GM23338 (cell line): ENCODE measurements at regions not wholly inside any gene's neighbourhood (a gene's known extent, or its start where the extent isn't known, plus 50 kb on each side); places are given as distances from the start of the nearest gene placed in this dataset.

Experiments used
- ATAC-seq: fragments of 200-7000 bp; cut with Tn5 transposase; 3 replicates; pipeline ENCODE4 v1.9.1; 2020
- DNase-seq: peaks from one replicate; pipeline ENCODE4 v3.0.0-alpha.2; 2015; ENCODE audit warnings: low spot score
- H2AFZ ChIP-seq: fragments of 200-600 bp; sonication (generic); 2 replicates; pipeline ENCODE4 v1.8.0; 2016; ENCODE audit warnings: antibody characterized with exemption, mild to moderate bottlenecking, moderate library complexity
- H3F3A ChIP-seq: fragments of 200-600 bp; sonication (generic); replicated peaks from 2 replicates; pipeline ENCODE4 v1.8.0; 2017; ENCODE audit warnings: antibody characterized with exemption, mixed run types, low read depth
- H3K27ac ChIP-seq: fragments of 200-600 bp; sonication (generic); 2 replicates; pipeline ENCODE4 v1.6.1; 2016; ENCODE audit warnings: low read depth
- H3K27me3 ChIP-seq: fragments of 200-600 bp; sonication (generic); 2 replicates; pipeline ENCODE4 v1.8.0; 2016; ENCODE audit warnings: mild to moderate bottlenecking, mixed run types, moderate library complexity; ENCODE audit not compliant: insufficient read depth
- H3K36me3 ChIP-seq: fragments of 200-600 bp; sonication (generic); 2 replicates; pipeline ENCODE4 v1.8.0; 2016; ENCODE audit warnings: mild to moderate bottlenecking; ENCODE audit not compliant: insufficient read depth
- H3K4me1 ChIP-seq: fragments of 200-600 bp; sonication (generic); 2 replicates; pipeline ENCODE4 v1.8.0; 2016; ENCODE audit warnings: mild to moderate bottlenecking, moderate library complexity; ENCODE audit not compliant: insufficient read depth
- H3K4me2 ChIP-seq: fragments of 200-600 bp; sonication (generic); 2 replicates; pipeline ENCODE4 v1.7.1; 2017; ENCODE audit warnings: mixed run types
- H3K4me3 ChIP-seq: fragments of 200-600 bp; sonication (generic); 2 replicates; pipeline ENCODE4 v1.6.1; 2016; ENCODE audit warnings: mixed run types
- H3K79me2 ChIP-seq: fragments of 200-600 bp; sonication (generic); replicated peaks from 2 replicates; pipeline ENCODE4 v1.8.0; 2017; ENCODE audit warnings: mild to moderate bottlenecking; ENCODE audit not compliant: insufficient read depth
- H3K9me2 ChIP-seq: fragments of 200-600 bp; sonication (generic); 2 replicates; pipeline ENCODE4 v1.8.0; 2017; ENCODE audit not compliant: insufficient read depth
- H4K20me1 ChIP-seq: fragments of 200-600 bp; sonication (generic); replicated peaks from 2 replicates; pipeline ENCODE4 v1.8.0; 2017; ENCODE audit warnings: mild to moderate bottlenecking; ENCODE audit not compliant: insufficient read depth
- H3K27ac Mint-ChIP-seq: 2 replicates; pipeline ENCODE4 v1.8.0; 2020; ENCODE audit warnings: inconsistent platforms, mild to moderate bottlenecking, moderate library complexity, mixed read lengths
- H3K27me3 Mint-ChIP-seq: 3 replicates; pipeline ENCODE4 v1.8.0; 2022; ENCODE audit warnings: low read depth, mild to moderate bottlenecking, moderate library complexity, mixed read lengths, inconsistent platforms; ENCODE audit not compliant: insufficient read depth, poor library complexity
- H3K36me3 Mint-ChIP-seq: 3 replicates; pipeline ENCODE4 v1.8.0; 2021; ENCODE audit warnings: low read depth, mild to moderate bottlenecking, inconsistent platforms, moderate library complexity, mixed read lengths
- H3K4me1 Mint-ChIP-seq: 3 replicates; pipeline ENCODE4 v1.8.0; 2020; ENCODE audit warnings: mild to moderate bottlenecking, inconsistent platforms, mixed read lengths
- H3K4me3 Mint-ChIP-seq: 3 replicates; pipeline ENCODE4 v1.8.0; 2021; ENCODE audit warnings: moderate library complexity, mild to moderate bottlenecking, inconsistent platforms, mixed read lengths
- H3K9me3 Mint-ChIP-seq: 3 replicates; pipeline ENCODE4 v1.8.0; 2020; ENCODE audit warnings: moderate library complexity, mild to moderate bottlenecking, inconsistent platforms, mixed read lengths
- CREB1 ChIP-seq: fragments of 250-450 bp; sonication (Bioruptor Pico); IDR thresholded peaks from 2 replicates; pipeline ENCODE4 v1.5.0; 2020; ENCODE audit warnings: low read depth, mild to moderate bottlenecking, moderate library complexity
- EZH2 ChIP-seq: fragments of 200-600 bp; sonication (generic); IDR thresholded peaks from one replicate; pipeline ENCODE4 v1.8.0; 2017; ENCODE audit warnings: antibody characterized with exemption, mild to moderate bottlenecking, low read depth; ENCODE audit not compliant: unreplicated experiment
- EZH2phosphoT487 ChIP-seq: fragments of 200-600 bp; sonication (generic); IDR thresholded peaks from one replicate; pipeline ENCODE4 v1.8.1; 2018; ENCODE audit warnings: antibody characterized with exemption; ENCODE audit not compliant: unreplicated experiment
- JUNB ChIP-seq: IDR thresholded peaks from one replicate; pipeline ENCODE4 v1.6.1; 2016; ENCODE audit warnings: antibody characterized with exemption; ENCODE audit not compliant: unreplicated experiment
- NANOG ChIP-seq: IDR thresholded peaks from 2 replicates; pipeline ENCODE4 v1.6.1; 2016; ENCODE audit warnings: antibody characterized with exemption, borderline replicate concordance
- POLR2AphosphoS5 ChIP-seq: IDR thresholded peaks from 2 replicates; pipeline ENCODE4 v1.6.1; 2016; ENCODE audit warnings: antibody characterized with exemption, low read depth
- STAT1 ChIP-seq: IDR thresholded peaks from one replicate; pipeline ENCODE4 v1.6.1; 2016; ENCODE audit warnings: antibody characterized with exemption; ENCODE audit not compliant: unreplicated experiment
- ZNF114 ChIP-seq: fragments of 250-450 bp; sonication (Bioruptor Pico); IDR thresholded peaks from 2 replicates; pipeline ENCODE4 v1.5.0; 2020; ENCODE audit warnings: mild to moderate bottlenecking, moderate library complexity
- ZNF331 ChIP-seq: fragments of 250-450 bp; sonication (Bioruptor Pico); IDR thresholded peaks from 2 replicates; pipeline ENCODE4 v1.5.0; 2020; ENCODE audit warnings: low read depth, mild to moderate bottlenecking, moderate library complexity
- TF ChIP-seq, protein P1 (sequence below): IDR thresholded peaks from 2 replicates; pipeline ENCODE4 v1.6.1; 2016; ENCODE audit warnings: antibody characterized with exemption
- TF ChIP-seq, protein P2 (sequence below): fragments of 250-450 bp; sonication (Bioruptor Pico); IDR thresholded peaks from 2 replicates; pipeline ENCODE4 v1.5.0; 2020; ENCODE audit warnings: mild to moderate bottlenecking, moderate library complexity
- TF ChIP-seq, protein P3 (sequence below), 2 experiments: fragments of 200-600 bp in 1 of 2; sonication (generic) in 1 of 2; conservative IDR thresholded peaks; 2 replicates each; pipeline versions ENCODE4 v1.5.1 to v1.6.1; 2016 to 2017; ENCODE audit warnings: antibody characterized with exemption in 2 of 2, low read depth in 2 of 2, mild to moderate bottlenecking in 2 of 2, moderate library complexity in 1 of 2
- TF ChIP-seq, protein P4 (sequence below): IDR thresholded peaks from one replicate; pipeline ENCODE4 v1.6.1; 2018; ENCODE audit warnings: antibody characterized with exemption; ENCODE audit not compliant: unreplicated experiment

DNA sequence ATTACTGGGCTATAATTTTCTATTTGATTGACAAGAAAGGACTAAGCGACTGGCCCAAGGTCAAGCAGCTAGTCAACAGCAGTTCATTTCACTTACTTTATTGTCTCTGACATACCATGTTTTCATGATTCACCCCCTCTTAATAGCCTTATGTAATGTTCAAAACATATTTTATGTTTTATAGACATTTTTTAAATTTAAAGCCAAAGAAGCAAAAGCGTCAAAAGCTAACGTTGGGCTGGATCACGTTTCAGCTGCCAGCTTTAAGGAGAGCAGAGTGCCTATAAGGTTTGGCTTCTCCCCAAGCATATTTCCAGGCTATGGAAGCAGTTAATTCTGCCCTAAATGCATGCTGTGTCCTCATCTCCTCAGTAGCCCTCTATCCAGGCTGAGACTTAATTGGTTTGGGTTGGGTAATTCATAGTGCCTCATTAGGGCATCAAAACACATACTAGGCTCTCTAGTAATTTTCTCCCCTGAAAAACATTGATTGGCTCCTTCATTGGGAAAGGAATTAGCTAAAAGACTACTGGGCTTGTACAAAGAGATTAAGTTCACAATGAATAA is 94.8 kb upstream of the CREB1 start:
- no peak overlapping the region for H3K27ac Mint-ChIP-seq

More for the DNA sequence above, 94.8 kb upstream of the CREB1 start:
- Histone ChIP-seq H3K4me1 (no peaks in the 10 kb centered on the region), H3K27me3 (no peaks in the 10 kb centered on the region), H3K9me2 (peaks cover 9% of the 10 kb centered on the region), H3K27ac (no peak overlapping the region), H3K4me2 (no peak overlapping the region), H3F3A (no peaks in the 10 kb centered on the region), H3K79me2 (no peaks in the 10 kb centered on the region), H3K4me3 (no peak overlapping the region), H3K36me3 (0 out of 2 replicates have a peak, but pooled peaks cover 1% of the 10 kb centered on the region), H2AFZ (no peak overlapping the region), H4K20me1 (no peaks in the 10 kb centered on the region)
- TF ChIP-seq JUNB (no peak), EZH2 (no peak), STAT1 (no peak), ZNF114 (CRISPR knock-in tag) (no peak), CREB1 (CRISPR knock-in tag) (no peak), EZH2phosphoT487 (no peak), ZNF331 (CRISPR knock-in tag) (no peak), NANOG (no peak), POLR2AphosphoS5 (no peak)
- TF ChIP-seq, protein P1, sequence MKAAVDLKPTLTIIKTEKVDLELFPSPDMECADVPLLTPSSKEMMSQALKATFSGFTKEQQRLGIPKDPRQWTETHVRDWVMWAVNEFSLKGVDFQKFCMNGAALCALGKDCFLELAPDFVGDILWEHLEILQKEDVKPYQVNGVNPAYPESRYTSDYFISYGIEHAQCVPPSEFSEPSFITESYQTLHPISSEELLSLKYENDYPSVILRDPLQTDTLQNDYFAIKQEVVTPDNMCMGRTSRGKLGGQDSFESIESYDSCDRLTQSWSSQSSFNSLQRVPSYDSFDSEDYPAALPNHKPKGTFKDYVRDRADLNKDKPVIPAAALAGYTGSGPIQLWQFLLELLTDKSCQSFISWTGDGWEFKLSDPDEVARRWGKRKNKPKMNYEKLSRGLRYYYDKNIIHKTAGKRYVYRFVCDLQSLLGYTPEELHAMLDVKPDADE, result no peak
- TF ChIP-seq, protein P2, sequence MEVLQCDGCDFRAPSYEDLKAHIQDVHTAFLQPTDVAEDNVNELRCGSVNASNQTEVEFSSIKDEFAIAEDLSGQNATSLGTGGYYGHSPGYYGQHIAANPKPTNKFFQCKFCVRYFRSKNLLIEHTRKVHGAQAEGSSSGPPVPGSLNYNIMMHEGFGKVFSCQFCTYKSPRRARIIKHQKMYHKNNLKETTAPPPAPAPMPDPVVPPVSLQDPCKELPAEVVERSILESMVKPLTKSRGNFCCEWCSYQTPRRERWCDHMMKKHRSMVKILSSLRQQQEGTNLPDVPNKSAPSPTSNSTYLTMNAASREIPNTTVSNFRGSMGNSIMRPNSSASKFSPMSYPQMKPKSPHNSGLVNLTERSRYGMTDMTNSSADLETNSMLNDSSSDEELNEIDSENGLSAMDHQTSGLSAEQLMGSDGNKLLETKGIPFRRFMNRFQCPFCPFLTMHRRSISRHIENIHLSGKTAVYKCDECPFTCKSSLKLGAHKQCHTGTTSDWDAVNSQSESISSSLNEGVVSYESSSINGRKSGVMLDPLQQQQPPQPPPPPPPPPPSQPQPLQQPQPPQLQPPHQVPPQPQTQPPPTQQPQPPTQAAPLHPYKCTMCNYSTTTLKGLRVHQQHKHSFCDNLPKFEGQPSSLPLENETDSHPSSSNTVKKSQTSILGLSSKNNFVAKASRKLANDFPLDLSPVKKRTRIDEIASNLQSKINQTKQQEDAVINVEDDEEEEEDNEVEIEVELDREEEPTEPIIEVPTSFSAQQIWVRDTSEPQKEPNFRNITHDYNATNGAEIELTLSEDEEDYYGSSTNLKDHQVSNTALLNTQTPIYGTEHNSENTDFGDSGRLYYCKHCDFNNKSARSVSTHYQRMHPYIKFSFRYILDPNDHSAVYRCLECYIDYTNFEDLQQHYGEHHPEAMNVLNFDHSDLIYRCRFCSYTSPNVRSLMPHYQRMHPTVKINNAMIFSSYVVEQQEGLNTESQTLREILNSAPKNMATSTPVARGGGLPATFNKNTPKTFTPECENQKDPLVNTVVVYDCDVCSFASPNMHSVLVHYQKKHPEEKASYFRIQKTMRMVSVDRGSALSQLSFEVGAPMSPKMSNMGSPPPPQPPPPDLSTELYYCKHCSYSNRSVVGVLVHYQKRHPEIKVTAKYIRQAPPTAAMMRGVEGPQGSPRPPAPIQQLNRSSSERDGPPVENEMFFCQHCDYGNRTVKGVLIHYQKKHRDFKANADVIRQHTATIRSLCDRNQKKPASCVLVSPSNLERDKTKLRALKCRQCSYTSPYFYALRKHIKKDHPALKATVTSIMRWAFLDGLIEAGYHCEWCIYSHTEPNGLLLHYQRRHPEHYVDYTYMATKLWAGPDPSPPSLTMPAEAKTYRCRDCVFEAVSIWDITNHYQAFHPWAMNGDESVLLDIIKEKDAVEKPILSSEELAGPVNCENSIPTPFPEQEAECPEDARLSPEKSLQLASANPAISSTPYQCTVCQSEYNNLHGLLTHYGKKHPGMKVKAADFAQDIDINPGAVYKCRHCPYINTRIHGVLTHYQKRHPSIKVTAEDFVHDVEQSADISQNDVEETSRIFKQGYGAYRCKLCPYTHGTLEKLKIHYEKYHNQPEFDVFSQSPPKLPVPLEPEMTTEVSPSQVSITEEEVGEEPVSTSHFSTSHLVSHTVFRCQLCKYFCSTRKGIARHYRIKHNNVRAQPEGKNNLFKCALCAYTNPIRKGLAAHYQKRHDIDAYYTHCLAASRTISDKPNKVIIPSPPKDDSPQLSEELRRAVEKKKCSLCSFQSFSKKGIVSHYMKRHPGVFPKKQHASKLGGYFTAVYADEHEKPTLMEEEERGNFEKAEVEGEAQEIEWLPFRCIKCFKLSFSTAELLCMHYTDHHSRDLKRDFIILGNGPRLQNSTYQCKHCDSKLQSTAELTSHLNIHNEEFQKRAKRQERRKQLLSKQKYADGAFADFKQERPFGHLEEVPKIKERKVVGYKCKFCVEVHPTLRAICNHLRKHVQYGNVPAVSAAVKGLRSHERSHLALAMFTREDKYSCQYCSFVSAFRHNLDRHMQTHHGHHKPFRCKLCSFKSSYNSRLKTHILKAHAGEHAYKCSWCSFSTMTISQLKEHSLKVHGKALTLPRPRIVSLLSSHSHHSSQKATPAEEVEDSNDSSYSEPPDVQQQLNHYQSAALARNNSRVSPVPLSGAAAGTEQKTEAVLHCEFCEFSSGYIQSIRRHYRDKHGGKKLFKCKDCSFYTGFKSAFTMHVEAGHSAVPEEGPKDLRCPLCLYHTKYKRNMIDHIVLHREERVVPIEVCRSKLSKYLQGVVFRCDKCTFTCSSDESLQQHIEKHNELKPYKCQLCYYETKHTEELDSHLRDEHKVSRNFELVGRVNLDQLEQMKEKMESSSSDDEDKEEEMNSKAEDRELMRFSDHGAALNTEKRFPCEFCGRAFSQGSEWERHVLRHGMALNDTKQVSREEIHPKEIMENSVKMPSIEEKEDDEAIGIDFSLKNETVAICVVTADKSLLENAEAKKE, result no peak
- TF ChIP-seq, protein P3, sequence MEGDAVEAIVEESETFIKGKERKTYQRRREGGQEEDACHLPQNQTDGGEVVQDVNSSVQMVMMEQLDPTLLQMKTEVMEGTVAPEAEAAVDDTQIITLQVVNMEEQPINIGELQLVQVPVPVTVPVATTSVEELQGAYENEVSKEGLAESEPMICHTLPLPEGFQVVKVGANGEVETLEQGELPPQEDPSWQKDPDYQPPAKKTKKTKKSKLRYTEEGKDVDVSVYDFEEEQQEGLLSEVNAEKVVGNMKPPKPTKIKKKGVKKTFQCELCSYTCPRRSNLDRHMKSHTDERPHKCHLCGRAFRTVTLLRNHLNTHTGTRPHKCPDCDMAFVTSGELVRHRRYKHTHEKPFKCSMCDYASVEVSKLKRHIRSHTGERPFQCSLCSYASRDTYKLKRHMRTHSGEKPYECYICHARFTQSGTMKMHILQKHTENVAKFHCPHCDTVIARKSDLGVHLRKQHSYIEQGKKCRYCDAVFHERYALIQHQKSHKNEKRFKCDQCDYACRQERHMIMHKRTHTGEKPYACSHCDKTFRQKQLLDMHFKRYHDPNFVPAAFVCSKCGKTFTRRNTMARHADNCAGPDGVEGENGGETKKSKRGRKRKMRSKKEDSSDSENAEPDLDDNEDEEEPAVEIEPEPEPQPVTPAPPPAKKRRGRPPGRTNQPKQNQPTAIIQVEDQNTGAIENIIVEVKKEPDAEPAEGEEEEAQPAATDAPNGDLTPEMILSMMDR (conservative IDR thresholded peaks at IDR 0.05; ENCODE audit: low read depth in 2 of 2), result no peak
- TF ChIP-seq, protein P4, sequence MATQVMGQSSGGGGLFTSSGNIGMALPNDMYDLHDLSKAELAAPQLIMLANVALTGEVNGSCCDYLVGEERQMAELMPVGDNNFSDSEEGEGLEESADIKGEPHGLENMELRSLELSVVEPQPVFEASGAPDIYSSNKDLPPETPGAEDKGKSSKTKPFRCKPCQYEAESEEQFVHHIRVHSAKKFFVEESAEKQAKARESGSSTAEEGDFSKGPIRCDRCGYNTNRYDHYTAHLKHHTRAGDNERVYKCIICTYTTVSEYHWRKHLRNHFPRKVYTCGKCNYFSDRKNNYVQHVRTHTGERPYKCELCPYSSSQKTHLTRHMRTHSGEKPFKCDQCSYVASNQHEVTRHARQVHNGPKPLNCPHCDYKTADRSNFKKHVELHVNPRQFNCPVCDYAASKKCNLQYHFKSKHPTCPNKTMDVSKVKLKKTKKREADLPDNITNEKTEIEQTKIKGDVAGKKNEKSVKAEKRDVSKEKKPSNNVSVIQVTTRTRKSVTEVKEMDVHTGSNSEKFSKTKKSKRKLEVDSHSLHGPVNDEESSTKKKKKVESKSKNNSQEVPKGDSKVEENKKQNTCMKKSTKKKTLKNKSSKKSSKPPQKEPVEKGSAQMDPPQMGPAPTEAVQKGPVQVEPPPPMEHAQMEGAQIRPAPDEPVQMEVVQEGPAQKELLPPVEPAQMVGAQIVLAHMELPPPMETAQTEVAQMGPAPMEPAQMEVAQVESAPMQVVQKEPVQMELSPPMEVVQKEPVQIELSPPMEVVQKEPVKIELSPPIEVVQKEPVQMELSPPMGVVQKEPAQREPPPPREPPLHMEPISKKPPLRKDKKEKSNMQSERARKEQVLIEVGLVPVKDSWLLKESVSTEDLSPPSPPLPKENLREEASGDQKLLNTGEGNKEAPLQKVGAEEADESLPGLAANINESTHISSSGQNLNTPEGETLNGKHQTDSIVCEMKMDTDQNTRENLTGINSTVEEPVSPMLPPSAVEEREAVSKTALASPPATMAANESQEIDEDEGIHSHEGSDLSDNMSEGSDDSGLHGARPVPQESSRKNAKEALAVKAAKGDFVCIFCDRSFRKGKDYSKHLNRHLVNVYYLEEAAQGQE, result no peak
- H3K27me3 Mint-ChIP-seq, result no peaks in the 10 kb centered on the region
- H3K9me3 Mint-ChIP-seq, result no peaks in the 10 kb centered on the region
- H3K4me1 Mint-ChIP-seq, result no peaks in the 10 kb centered on the region
- no peak overlapping the region for H3K4me3 Mint-ChIP-seq
- H3K36me3 Mint-ChIP-seq, result no peaks in the 10 kb centered on the region
- DNase-seq, result no peak
- no peak for ATAC-seq
